Activated B cell treated with CpG ODN at 0.5 μM for 24 hours (primary cell): ENCODE measurements at regions not wholly inside any gene's neighbourhood (a gene's known extent, or its start where the extent isn't known, plus 50 kb on each side); places are given as distances from the start of the nearest gene placed in this dataset.

Source experiments
- ATAC-seq: fragments of 200-7000 bp; cut with Tn5 transposase; one replicate; pipeline ENCODE4 v1.10.0; 2021; ENCODE audit warnings: low read depth, mild to moderate bottlenecking, moderate library complexity
- CTCF ChIA-PET: fragments of 350-600 bp; sonication (Branson Sonifier 250); formaldehyde crosslinking; loops from one replicate; lab custom pipeline; 2021; ENCODE audit warnings: antibody characterized with exemption; lab: Charles Lee
- POLR2A ChIA-PET: fragments of 350-600 bp; sonication (Branson Sonifier 250); formaldehyde crosslinking; loops from one replicate; lab custom pipeline; 2021; ENCODE audit warnings: antibody characterized with exemption; lab: Charles Lee
- DNase-seq: peaks from one replicate; pipeline ENCODE4 v3.0.0; 2022
- H3K27ac Mint-ChIP-seq: one replicate; pipeline ENCODE4 v1.8.0; 2020; ENCODE audit warnings: mixed read lengths
- H3K27me3 Mint-ChIP-seq: one replicate; pipeline ENCODE4 v1.8.0; 2021; ENCODE audit warnings: mixed read lengths
- H3K36me3 Mint-ChIP-seq: one replicate; pipeline ENCODE4 v1.8.0; 2021; ENCODE audit warnings: low read depth, mixed read lengths
- H3K4me1 Mint-ChIP-seq: one replicate; pipeline ENCODE4 v1.8.0; 2021; ENCODE audit warnings: mixed read lengths
- H3K4me3 Mint-ChIP-seq: one replicate; pipeline ENCODE4 v1.8.0; 2020; ENCODE audit warnings: mild to moderate bottlenecking, mixed read lengths
- H3K9me3 Mint-ChIP-seq: one replicate; pipeline ENCODE4 v1.8.0; 2020; ENCODE audit warnings: mixed read lengths
- intact Hi-C: fragments of 100-400 bp; cut with micrococcal nuclease; formaldehyde crosslinking; loops from one replicate; pipeline ENCODE4 v1.15.1; 2024
- TF ChIP-seq, protein P1 (sequence below): fragments of 200-600 bp; IDR thresholded peaks from one replicate; pipeline ENCODE4 v1.8.0; 2022; ENCODE audit warnings: antibody characterized with exemption, mild to moderate bottlenecking

DNA sequence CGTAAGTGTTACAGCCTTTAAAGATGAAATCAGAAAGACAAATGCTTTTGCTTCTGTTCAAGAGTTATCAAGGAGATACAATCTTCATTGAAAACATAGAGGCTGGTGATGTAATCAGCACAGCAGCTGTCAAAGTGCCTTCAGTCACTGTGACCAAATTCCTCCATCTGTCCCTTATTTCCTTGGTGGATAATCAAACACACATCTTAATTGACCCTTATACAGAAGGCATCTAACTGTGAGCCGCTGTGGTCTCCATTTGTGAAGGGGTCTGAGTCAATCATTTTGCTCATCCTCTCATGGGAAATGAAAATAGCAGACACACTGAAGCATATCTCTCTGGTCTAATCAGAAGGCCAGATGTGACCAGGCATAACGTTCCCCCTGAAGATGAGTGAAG, 130.1 kb upstream of the TLR4 start:
- Mint-ChIP-seq H3K36me3 (no peaks in the 10 kb centered on the region), H3K4me1 (no peaks in the 10 kb centered on the region), H3K9me3 (peaks cover 8% of the 10 kb centered on the region), H3K27ac (no peak overlapping the region), H3K27me3 (no peaks in the 10 kb centered on the region), H3K4me3 (no peak overlapping the region)
- DNase-seq (no peak), ATAC-seq (no peak)
- intact Hi-C loops, result no loop called here
- CTCF ChIA-PET, result no interaction called here
- POLR2A ChIA-PET, result no interaction called here
- TF ChIP-seq, protein P1, sequence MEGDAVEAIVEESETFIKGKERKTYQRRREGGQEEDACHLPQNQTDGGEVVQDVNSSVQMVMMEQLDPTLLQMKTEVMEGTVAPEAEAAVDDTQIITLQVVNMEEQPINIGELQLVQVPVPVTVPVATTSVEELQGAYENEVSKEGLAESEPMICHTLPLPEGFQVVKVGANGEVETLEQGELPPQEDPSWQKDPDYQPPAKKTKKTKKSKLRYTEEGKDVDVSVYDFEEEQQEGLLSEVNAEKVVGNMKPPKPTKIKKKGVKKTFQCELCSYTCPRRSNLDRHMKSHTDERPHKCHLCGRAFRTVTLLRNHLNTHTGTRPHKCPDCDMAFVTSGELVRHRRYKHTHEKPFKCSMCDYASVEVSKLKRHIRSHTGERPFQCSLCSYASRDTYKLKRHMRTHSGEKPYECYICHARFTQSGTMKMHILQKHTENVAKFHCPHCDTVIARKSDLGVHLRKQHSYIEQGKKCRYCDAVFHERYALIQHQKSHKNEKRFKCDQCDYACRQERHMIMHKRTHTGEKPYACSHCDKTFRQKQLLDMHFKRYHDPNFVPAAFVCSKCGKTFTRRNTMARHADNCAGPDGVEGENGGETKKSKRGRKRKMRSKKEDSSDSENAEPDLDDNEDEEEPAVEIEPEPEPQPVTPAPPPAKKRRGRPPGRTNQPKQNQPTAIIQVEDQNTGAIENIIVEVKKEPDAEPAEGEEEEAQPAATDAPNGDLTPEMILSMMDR, result no peak

DNA sequence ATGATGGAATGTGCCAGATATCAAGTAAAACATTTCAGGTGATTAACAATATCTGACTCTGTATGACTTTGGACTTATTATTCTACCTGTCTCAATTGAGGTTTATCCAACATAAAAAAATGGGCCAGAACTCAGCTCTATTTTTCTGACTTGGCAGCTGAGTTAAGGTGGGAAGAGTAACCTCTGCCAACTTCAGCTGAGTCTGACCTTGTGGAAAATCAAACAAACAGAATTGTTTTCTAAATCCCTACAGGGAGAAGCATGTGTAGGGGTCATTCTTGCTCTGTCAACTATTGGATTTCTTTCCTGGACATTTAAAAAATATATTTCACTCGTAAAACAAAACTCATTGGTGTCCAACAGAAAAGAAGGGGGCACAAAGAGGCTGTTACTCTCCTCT, 139.4 kb upstream of the TLR4 start:
- Mint-ChIP-seq H3K4me3 (no peak overlapping the region), H3K36me3 (no peaks in the 10 kb centered on the region), H3K27me3 (no peaks in the 10 kb centered on the region), H3K27ac (no peak overlapping the region), H3K4me1 (no peaks in the 10 kb centered on the region), H3K9me3 (no peaks in the 10 kb centered on the region)
- TF ChIP-seq, protein P1, result no peak
- CTCF ChIA-PET, result no interaction called here
- ATAC-seq (no peak), DNase-seq (no peak)
- intact Hi-C loops, result no loop called here
- POLR2A ChIA-PET, result no interaction called here

DNA sequence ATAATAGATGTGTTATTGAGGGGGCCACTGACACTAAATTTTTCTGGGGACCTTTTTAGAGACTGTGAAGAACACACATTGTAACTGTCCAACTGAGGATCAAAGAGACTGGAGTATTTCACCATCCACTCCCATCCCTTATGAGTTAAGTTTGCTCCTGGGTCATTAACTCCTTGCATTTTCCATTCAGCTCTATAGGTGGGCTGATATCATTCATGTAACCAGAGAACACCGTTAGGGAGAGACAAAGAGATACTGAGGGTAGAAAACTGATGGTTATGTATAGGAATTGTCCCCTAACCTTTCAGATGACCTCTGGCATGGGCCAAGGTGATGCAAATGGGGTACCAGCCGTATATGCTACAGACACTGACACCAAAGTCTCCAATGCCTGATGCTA, 142.4 kb upstream of the TLR4 start:
- DNase-seq, result no peak
- POLR2A ChIA-PET, result no interaction called here
- CTCF ChIA-PET, result no interaction called here
- Mint-ChIP-seq H3K4me1 (no peaks in the 10 kb centered on the region), H3K27ac (no peak overlapping the region), H3K4me3 (no peak overlapping the region), H3K36me3 (no peaks in the 10 kb centered on the region), H3K9me3 (no peaks in the 10 kb centered on the region), H3K27me3 (no peaks in the 10 kb centered on the region)
- TF ChIP-seq, protein P1, result no peak
- no peak for ATAC-seq
- intact Hi-C loops, result no loop called here

DNA sequence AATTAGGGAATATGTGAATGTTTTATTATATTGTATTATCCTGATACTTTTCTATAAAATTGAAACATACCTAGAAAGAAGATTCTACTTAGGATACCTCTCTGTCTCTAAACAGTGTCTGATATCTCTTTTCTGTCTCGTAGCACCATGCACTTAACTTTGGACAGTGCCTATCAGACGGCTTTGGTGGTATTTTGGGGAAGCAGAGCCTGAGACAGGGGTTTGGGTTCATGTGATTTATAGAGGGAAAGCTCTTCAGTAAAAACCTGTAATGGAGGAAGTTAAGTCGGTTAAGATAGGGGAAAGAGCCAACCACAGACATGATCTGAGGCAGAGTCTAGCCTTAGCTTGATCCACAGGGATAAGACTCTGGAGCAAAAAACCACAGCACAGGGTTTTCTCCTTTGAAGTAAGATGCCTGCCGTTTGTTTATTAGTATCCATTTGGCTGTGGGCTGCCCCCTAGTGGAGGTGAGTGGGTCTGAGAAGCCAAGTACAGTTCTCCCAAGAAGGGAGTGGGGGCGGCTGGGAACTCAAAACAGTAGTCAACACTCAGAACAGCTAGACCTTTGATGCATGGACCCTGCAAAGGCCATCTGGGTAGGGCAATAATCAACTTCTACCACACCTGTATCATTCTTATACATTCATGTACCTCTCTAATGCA, 141.2 kb upstream of the ASTN2 start:
- ChIA-PET CTCF (no interaction called here), POLR2A (no interaction called here)
- no peak overlapping the region for H3K4me3 Mint-ChIP-seq
- DNase-seq (no peak), ATAC-seq (no peak)
- H3K36me3 Mint-ChIP-seq, result no peaks in the 10 kb centered on the region
- no peaks in the 10 kb centered on the region for H3K4me1 Mint-ChIP-seq
- TF ChIP-seq, protein P1, result no peak
- no peaks in the 10 kb centered on the region for H3K27me3 Mint-ChIP-seq
- no peak overlapping the region for H3K27ac Mint-ChIP-seq
- no peaks in the 10 kb centered on the region for H3K9me3 Mint-ChIP-seq
- intact Hi-C loops, result no loop called here

DNA sequence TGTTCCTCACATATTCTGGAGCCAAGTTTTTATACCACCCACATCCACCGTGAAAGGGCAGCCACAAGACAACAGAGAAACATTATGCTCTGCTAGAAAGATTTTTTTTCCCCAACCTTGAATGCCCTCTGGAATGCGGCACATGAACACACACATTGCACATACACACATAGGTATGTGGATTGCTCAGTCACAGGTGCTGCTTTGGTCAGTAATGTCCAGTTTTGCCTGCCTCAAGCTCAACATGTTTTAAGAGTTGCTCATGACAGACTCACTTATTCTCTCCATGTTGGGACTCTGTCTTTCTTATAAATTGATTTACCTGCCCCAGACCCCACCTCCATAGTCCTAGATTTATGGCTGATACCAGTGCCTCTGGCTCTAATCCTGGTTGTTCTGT, 138.0 kb upstream of the ASTN2 start:
- ChIA-PET CTCF (no interaction called here), POLR2A (no interaction called here)
- intact Hi-C loops, result no loop called here
- ATAC-seq, result no peak
- TF ChIP-seq, protein P1, result no peak
- DNase-seq, result no peak
- Mint-ChIP-seq H3K27me3 (peaks cover 3% of the 10 kb centered on the region), H3K9me3 (no peaks in the 10 kb centered on the region), H3K4me3 (no peak overlapping the region), H3K4me1 (no peaks in the 10 kb centered on the region), H3K27ac (no peak overlapping the region), H3K36me3 (no peaks in the 10 kb centered on the region)
